ENCODE measurements at regions not wholly inside any gene's neighbourhood (a gene's known extent, or its start where the extent isn't known, plus 50 kb on each side); places are given as distances from the start of the nearest gene placed in this dataset.

- Histone ChIP-seq H4K91ac (ENCODE audit: insufficient read length, low read depth, low read length) (no peak overlapping the region), H4K20me1 (ENCODE audit: control insufficient read depth, insufficient read depth, insufficient read length) (no peaks in the 10 kb centered on the region), H2BK5ac (ENCODE audit: insufficient read length, low read length) (no peak overlapping the region), H3K14ac (ENCODE audit: insufficient read depth, low read length) (no peak overlapping the region), H3T11ph (ENCODE audit: low read length) (no peak overlapping the region), H3K9me3 (ENCODE audit: control insufficient read depth, low read depth, low read length) (no peaks in the 10 kb centered on the region), H4K5ac (ENCODE audit: insufficient read length, low read depth, low read length) (no peak overlapping the region), H3K18ac (ENCODE audit: insufficient read length, low read depth, low read length) (no peak overlapping the region), H2BK15ac (ENCODE audit: low read depth, low read length) (no peak overlapping the region), H2BK120ac (ENCODE audit: low read depth, low read length, poor library complexity, severe bottlenecking) (no peak overlapping the region), H3K9ac (ENCODE audit: extremely low read depth, insufficient read length, low read length) (no peak overlapping the region), H2BK20ac (ENCODE audit: low read depth, low read length, poor library complexity, severe bottlenecking) (no peak overlapping the region), H3K79me2 (ENCODE audit: insufficient read depth, low read length) (no peaks in the 10 kb centered on the region), H3K4me1 (ENCODE audit: insufficient read depth, low read length) (no peaks in the 10 kb centered on the region), H2BK12ac (ENCODE audit: insufficient read length, low read depth, low read length) (no peak overlapping the region), H2AK5ac (ENCODE audit: insufficient read length, low read length) (no peak overlapping the region), H3K4me2 (ENCODE audit: insufficient read depth, insufficient read length, low read length) (no peak overlapping the region), H3K23me2 (ENCODE audit: insufficient read length, low read depth, low read length, poor library complexity, severe bottlenecking) (no peaks in the 10 kb centered on the region), H2AFZ (ENCODE audit: low read length) (no peak overlapping the region), H3K27me3 (ENCODE audit: insufficient read depth, low read length) (no peaks in the 10 kb centered on the region), H4K8ac (replicated peaks; ENCODE audit: insufficient read length, low read depth, low read length) (no peak overlapping the region), H3K27ac (ENCODE audit: insufficient read length, low read depth, low read length) (no peak overlapping the region), H3K23ac (ENCODE audit: insufficient read length, low read depth, low read length) (no peak overlapping the region), H3K79me1 (ENCODE audit: insufficient read depth, low read depth, low read length, poor library complexity, severe bottlenecking) (no peaks in the 10 kb centered on the region), H3K4ac (ENCODE audit: low read depth, low read length) (no peak overlapping the region), H3K56ac (ENCODE audit: insufficient read length, low read depth, low read length) (no peak overlapping the region)
- Mint-ChIP-seq H3K4me3 (no peak overlapping the region), H3K4me1 (0 out of 4 replicates have a peak, but pooled peaks cover 0 to 5% of the 10 kb centered on the region in 2 experiments), H3K9me3 (peaks cover 2 to 6% of the 10 kb centered on the region in 2 experiments; a peak in 3 of 5 replicates), H3K36me3 (ENCODE audit: insufficient read depth in 1 of 3, low read depth in 3 of 3) (peaks cover 0 to 13% (median 2%) of the 10 kb centered on the region in 3 experiments; a peak in 4 of 7 replicates), H3K27ac (peak overlapping the region in 1 of 3 experiments; percentile 62; a peak in 1 of 7 replicates), H3K27me3 (ENCODE audit: low read depth) (no peaks in the 10 kb centered on the region)
- no CpG with 5 or more reads among the region's 2 CpGs for WGBS (ENCODE audit: extremely low coverage, insufficient read length, low lambda C conversion rate)
- no peak for TF ChIP-seq CTCF (conservative IDR thresholded peaks at IDR 0.05)
- no peak for DNase-seq
These were observed 580.2 kb downstream of the CDH11 start for GRCh38 chr16:64541621-64542020.

Measured in H9 (cell line).